Aorta (tissue), 5 donors: ENCODE measurements at regions not wholly inside any gene's neighbourhood (a gene's known extent, or its start where the extent isn't known, plus 50 kb on each side); places are given as distances from the start of the nearest gene placed in this dataset.

ENCODE experiments used
- ATAC-seq: fragments of 200-7000 bp; cut with Tn5 transposase; one replicate; pipeline ENCODE4 v1.9.1; 2022; ENCODE audit warnings: moderate library complexity; ENCODE audit not compliant: low FRiP score
- DNase-seq, 2 donors: peaks; one replicate each; pipeline ENCODE4 v3.0.0-alpha.2; 2020
- H3K27ac ChIP-seq, 2 donors: one replicate each; pipeline ENCODE4 v1.5.1; 2013; ENCODE audit warnings: low read length in 2 of 2, mild to moderate bottlenecking in 2 of 2, moderate library complexity in 2 of 2, control low read depth in 1 of 2, inconsistent platforms in 1 of 2, low read depth in 1 of 2
- H3K27me3 ChIP-seq, 2 donors: one replicate each; pipeline ENCODE4 v1.6.1; 2013; ENCODE audit warnings: control low read depth in 1 of 2, low read length in 1 of 2, mild to moderate bottlenecking in 1 of 2, moderate library complexity in 1 of 2; ENCODE audit not compliant: insufficient read depth in 2 of 2, control insufficient read depth in 1 of 2
- H3K36me3 ChIP-seq, 2 donors: one replicate each; pipeline ENCODE4 v1.6.1; 2013; ENCODE audit warnings: control low read depth in 1 of 2, low read length in 1 of 2, mild to moderate bottlenecking in 1 of 2; ENCODE audit not compliant: insufficient read depth in 2 of 2, control insufficient read depth in 1 of 2
- H3K4me1 ChIP-seq, 2 donors: one replicate each; pipeline ENCODE4 v1.6.1; 2013; ENCODE audit warnings: low read length in 2 of 2, control low read depth in 1 of 2, mild to moderate bottlenecking in 1 of 2, moderate library complexity in 1 of 2; ENCODE audit not compliant: insufficient read depth in 2 of 2, control insufficient read depth in 1 of 2
- H3K4me3 ChIP-seq, 2 donors: one replicate each; pipeline ENCODE4 v1.5.1; 2013; ENCODE audit warnings: low read length in 2 of 2, control low read depth in 1 of 2, mild to moderate bottlenecking in 1 of 2
- H3K9me3 ChIP-seq: one replicate; pipeline ENCODE4 v1.6.1; 2013; ENCODE audit warnings: mild to moderate bottlenecking, low read length; ENCODE audit not compliant: control insufficient read depth
- WGBS, 2 donors: extraction: QIAGEN DNeasy Blood & Tissue Kit; methylation state at CpG; one replicate each; pipeline ENCODE4 v1.1.7; 2013; 5-methylcytosine and 5-hydroxymethylcytosine counted together
- intact Hi-C, 2 donors: fragments of 100-400 bp; cut with DNase I; formaldehyde crosslinking; loops; one replicate each; pipeline versions ENCODE4 v1.14.2 to v1.15.0; 2022
- donor health status: healthy with polysubstance abuse.
- donor health status: Bipolar disorder and iron deficiency.
- donor health status: DM: no; HTN: no; CAD: no.
- donor health status: DM: no; HTN: no; CAD: no.
- donor health status: DM: yes; HTN: yes; CAD: no.

DNA sequence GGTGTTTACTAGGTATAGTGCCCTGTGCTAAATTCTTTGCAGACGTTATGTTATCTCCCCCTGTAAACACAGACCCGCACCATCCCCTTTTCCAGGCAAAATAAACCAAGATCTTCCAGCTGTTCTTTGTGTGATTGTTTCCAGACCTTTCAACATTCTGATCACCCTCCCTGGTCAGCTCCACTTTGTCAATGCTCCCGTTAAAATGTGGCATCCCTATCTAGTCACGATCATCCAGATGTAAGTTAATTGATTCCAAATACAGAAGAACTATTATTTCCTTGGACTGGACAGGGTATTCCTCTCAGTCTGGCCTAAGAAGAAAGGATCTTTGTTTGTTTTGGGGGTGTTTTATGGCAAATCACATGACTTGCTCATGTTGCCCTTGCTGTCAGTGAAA lies 127.6 kb upstream of the ARID2 start:
- no peaks in the 10 kb centered on the region for H3K36me3 ChIP-seq
- WGBS, 2 donors = 29 to 36% methylated on average over 4 of the region's 4 CpGs
- no peaks in the 10 kb centered on the region for H3K4me1 ChIP-seq
- ATAC-seq (no peak), DNase-seq (no peak)
- no peak overlapping the region for H3K27ac ChIP-seq
- no peaks in the 10 kb centered on the region for H3K27me3 ChIP-seq
- intact Hi-C loops = no loop called here
- no peaks in the 10 kb centered on the region for H3K9me3 ChIP-seq
- no peak overlapping the region for H3K4me3 ChIP-seq

DNA sequence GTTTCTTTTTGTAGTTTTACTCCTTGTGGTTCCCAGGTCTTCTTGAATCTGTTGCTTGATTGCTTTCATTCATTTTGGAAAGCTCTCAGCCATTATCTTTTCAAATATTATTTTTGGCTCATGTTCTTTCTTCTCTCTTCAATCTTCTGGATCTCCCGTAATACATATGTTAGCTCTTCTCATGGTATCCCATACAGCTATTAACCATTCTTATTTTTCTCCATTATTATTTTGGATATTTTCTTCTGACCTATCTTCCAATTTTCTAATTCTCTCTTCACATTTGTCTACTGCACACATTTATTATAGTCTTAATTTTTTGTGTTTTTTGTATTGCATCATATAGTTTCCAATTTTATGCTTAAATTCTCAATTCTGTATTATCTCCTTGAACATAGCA lies 123.9 kb upstream of the ARID2 start:
- no peaks in the 10 kb centered on the region for H3K27me3 ChIP-seq
- WGBS, 2 donors = 82% methylated on average over 1 of the region's 1 CpG
- no peaks in the 10 kb centered on the region for H3K9me3 ChIP-seq
- intact Hi-C loops = no loop called here
- no peak overlapping the region for H3K4me3 ChIP-seq
- no peaks in the 10 kb centered on the region for H3K4me1 ChIP-seq
- no peak for ATAC-seq
- no peak overlapping the region for H3K27ac ChIP-seq
- no peak for DNase-seq
- no peaks in the 10 kb centered on the region for H3K36me3 ChIP-seq

DNA sequence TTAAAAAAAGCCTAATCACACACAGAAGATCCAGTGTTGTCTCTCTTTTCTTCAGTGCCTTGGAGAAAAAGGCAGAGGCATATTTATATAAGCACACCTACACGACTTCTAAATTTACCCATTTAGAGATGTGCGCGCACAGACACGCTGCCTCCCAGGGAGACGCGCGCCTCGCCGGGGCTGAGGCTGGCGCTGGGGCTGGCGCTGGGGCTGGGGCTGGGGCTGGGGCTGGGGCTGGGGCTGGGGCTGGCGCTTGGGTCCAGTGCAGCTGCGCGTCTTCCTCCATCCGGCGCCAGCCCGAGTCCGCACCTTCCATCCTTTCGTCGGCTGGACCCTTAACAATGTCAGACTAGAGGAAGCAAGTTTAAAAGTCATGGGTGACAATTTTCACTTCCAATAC lies 118.4 kb upstream of the ARID2 start:
- 6 to 13% methylated on average over 19 to 20 of the region's 20 CpGs for WGBS, 2 donors
- H3K4me1 ChIP-seq = no peaks in the 10 kb centered on the region
- H3K4me3 ChIP-seq = peak overlapping the region; percentile 6 to 9
- intact Hi-C loops = no loop called here
- DNase-seq = no peak
- no peaks in the 10 kb centered on the region for H3K27me3 ChIP-seq
- no peaks in the 10 kb centered on the region for H3K9me3 ChIP-seq
- no peaks in the 10 kb centered on the region for H3K36me3 ChIP-seq
- no peak overlapping the region for H3K27ac ChIP-seq
- ATAC-seq = no peak

DNA sequence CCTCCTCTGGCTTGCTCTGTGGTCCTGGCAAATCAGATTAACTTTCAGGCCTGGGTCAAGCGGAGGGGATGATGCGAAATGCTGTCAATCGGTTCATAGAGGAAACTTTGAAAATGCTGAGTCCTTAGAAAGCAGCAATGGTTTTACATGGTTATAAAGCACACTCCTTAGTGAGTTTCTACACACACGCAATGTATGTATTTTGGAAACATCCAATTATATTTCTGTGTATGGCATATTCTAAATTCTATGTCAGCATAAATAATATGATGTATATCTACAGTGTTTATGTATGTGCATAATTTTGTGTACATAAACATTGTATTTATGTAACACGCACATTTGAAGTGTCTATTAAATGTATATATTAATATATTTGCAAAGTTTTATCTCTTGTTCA lies 118.0 kb upstream of the ARID2 start:
- no peaks in the 10 kb centered on the region for H3K4me1 ChIP-seq
- no peak for ATAC-seq
- no peaks in the 10 kb centered on the region for H3K27me3 ChIP-seq
- 71 to 72% methylated on average over 5 of the region's 5 CpGs for WGBS, 2 donors
- H3K9me3 ChIP-seq = no peaks in the 10 kb centered on the region
- peak overlapping the region in 1 of 2 donors; percentile 6 for H3K4me3 ChIP-seq
- DNase-seq = no peak
- H3K36me3 ChIP-seq = no peaks in the 10 kb centered on the region
- H3K27ac ChIP-seq = no peak overlapping the region
- intact Hi-C loops = no loop called here

DNA sequence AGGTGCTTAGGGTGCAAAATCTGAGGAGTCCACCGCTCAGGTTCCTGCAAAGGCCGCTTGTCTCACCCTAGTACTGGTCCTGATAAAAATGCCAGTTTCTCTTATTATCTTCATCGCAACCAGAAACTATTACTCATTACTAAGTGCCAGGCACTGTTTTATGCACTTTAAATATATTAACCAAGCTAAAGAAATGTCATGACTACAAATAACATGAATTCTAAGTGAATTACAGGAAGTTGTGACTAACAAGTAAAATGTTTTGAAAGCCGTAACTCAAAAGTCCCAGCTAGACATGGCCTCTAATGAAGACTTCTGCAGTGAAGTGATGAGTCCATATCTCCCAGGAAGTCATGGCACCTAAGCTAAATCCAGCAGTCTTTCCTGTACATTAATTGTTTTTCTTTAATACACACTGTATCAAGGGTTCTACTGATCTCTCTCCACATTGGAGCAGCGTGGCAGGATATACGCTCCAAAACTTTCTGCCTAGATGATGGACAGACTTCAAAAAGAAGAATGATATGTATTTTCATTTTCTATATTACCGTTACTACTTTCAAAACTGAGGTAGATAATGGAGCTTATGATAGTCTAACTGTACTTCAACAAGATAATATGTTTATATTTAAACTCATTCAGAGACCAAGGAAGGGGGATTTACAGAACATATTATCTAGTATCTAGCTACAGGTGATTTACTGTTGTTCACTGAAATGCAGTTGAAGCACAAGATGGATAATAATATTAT lies 117.3 kb upstream of the ARID2 start:
- H3K4me3 ChIP-seq = no peak overlapping the region
- no peaks in the 10 kb centered on the region for H3K27me3 ChIP-seq
- DNase-seq = no peak
- ATAC-seq = no peak
- no peaks in the 10 kb centered on the region for H3K9me3 ChIP-seq
- no peaks in the 10 kb centered on the region for H3K36me3 ChIP-seq
- no peak overlapping the region for H3K27ac ChIP-seq
- WGBS, 2 donors = 87 to 90% methylated on average over 7 of the region's 7 CpGs
- H3K4me1 ChIP-seq = no peaks in the 10 kb centered on the region
- intact Hi-C loops = no loop called here

DNA sequence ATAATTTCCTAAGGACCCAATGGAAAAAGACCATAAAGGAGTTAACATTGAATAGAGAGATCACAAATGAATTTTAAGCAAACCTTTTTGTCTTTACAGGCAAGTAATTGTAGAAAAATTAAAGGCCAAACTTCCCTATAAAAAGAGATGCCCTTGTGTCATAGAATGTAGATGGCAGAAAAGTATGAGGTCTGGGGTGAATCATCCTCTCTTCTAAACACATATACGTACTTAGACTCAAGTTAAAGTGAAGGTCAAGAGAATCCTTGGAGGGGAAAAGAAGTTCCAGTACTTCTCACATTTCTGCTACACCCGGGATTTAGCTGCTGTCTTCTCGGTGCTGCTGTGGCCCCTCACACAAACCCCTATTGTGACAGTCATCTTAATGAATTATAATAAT lies 116.2 kb upstream of the ARID2 start:
- 86 to 90% methylated on average over 3 of the region's 3 CpGs for WGBS, 2 donors
- H3K27ac ChIP-seq = no peak overlapping the region
- DNase-seq = no peak

DNA sequence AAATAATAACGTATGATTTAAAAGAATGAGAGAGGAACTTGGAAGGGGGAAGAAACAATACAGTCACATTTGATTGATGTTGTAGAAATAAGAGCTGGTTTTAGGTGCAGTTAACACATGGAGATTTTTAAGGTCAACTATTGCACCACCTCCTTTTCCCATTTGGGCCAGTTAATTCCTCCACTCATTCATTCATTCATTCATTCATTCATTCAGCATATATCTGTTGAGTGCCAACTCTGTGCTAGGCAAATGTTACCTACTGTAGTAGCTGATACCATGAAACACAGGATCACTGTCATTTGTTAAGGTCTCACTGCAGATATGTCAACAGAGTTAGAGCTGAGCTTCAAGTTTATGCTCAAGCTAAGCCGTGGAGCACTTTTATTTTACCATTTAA lies 115.7 kb upstream of the ARID2 start:
- no peaks in the 10 kb centered on the region for H3K4me1 ChIP-seq
- H3K27ac ChIP-seq = no peak overlapping the region
- WGBS, 2 donors = 63 to 65% methylated on average over 2 of the region's 2 CpGs
- DNase-seq (no peak), ATAC-seq (no peak)
- no peaks in the 10 kb centered on the region for H3K36me3 ChIP-seq
- no peaks in the 10 kb centered on the region for H3K9me3 ChIP-seq
- no peaks in the 10 kb centered on the region for H3K27me3 ChIP-seq
- H3K4me3 ChIP-seq = no peak overlapping the region
- intact Hi-C loops = no loop called here

More for the DNA sequence above, 116.2 kb upstream of the ARID2 start:
- H3K4me3 ChIP-seq = no peak overlapping the region
- no peaks in the 10 kb centered on the region for H3K4me1 ChIP-seq
- no peaks in the 10 kb centered on the region for H3K27me3 ChIP-seq
- ATAC-seq = no peak
- no peaks in the 10 kb centered on the region for H3K36me3 ChIP-seq
- intact Hi-C loops = no loop called here
- H3K9me3 ChIP-seq = no peaks in the 10 kb centered on the region

DNA sequence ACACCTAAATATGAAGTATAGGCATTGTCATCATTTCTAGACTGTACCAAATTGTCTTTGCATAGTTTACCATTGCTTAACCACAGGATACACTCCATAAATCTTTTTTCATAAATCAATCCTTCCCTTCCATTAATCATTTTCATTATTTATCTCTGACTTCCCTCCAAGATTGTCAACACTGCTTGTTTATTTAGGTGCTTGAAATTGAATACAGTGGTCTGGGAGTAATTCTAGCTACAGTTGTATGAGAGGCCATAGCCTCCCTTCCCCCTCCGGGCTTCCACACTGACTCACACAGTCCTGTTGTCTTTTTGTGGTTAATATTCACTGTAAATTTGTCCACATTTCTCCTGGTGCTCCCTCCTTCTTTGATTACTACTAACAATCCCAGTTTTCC lies 114.2 kb upstream of the ARID2 start:
- ATAC-seq = no peak
- WGBS, 2 donors = 39 to 59% methylated on average over 1 of the region's 1 CpG

DNA sequence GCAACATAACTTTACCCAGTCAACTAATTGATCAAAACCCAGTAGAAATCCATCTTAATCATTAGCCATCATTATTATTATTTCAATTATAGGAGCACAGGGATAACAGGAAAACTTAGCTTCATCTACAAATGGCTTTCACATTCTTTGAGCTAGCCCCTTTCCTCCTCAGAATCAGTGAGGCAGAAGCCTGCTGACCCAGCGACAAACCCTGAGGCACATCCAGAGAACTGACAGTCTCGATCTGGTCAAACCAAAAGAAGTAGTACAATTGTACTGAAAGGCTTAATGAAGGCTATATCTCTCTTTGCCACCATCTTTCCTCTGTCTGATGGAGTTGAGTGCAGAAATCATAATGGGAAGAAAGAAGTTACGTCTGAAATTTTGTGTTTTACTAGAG lies 109.8 kb upstream of the ARID2 start:
- WGBS, 2 donors = 95 to 100% methylated on average over 3 of the region's 3 CpGs
- no peaks in the 10 kb centered on the region for H3K36me3 ChIP-seq
- intact Hi-C loops = no loop called here
- no peaks in the 10 kb centered on the region for H3K27me3 ChIP-seq
- DNase-seq (no peak), ATAC-seq (no peak)
- H3K4me3 ChIP-seq = no peak overlapping the region
- peaks cover 4% of the 10 kb centered on the region for H3K9me3 ChIP-seq
- no peaks in the 10 kb centered on the region for H3K4me1 ChIP-seq
- no peak overlapping the region for H3K27ac ChIP-seq

More for the DNA sequence above, 114.2 kb upstream of the ARID2 start:
- Histone ChIP-seq H3K4me3 (no peak overlapping the region), H3K36me3 (no peaks in the 10 kb centered on the region), H3K9me3 (no peaks in the 10 kb centered on the region), H3K27me3 (no peaks in the 10 kb centered on the region), H3K27ac (no peak overlapping the region), H3K4me1 (no peaks in the 10 kb centered on the region)
- intact Hi-C loops = no loop called here
- DNase-seq = no peak
